ENCODE measurements at regions not wholly inside any gene's neighbourhood (a gene's known extent, or its start where the extent isn't known, plus 50 kb on each side); places are given as distances from the start of the nearest gene placed in this dataset.

GRCh38 chr7:148489678-148490077 lies 100.9 kb upstream of the C7orf33 start:
- TF ChIP-seq CTCF (IDR thresholded peaks at IDR 0.05): no peak
- TF ChIP-seq POLR2A (IDR thresholded peaks at IDR 0.05): no peak

All from adrenal gland (tissue), 5 donors.